GM18505 (cell line): ENCODE measurements at regions not wholly inside any gene's neighbourhood (a gene's known extent, or its start where the extent isn't known, plus 50 kb on each side); places are given as distances from the start of the nearest gene placed in this dataset.

Source experiments
- ATAC-seq: cut with Tn5 transposase; IDR thresholded peaks from one replicate; pipeline ENCODE4 v1.9.1; 2021; ENCODE audit not compliant: unreplicated experiment
- POLR2A ChIP-seq: IDR thresholded peaks from 4 replicates; pipeline ENCODE4 v1.6.1; 2011; ENCODE audit warnings: borderline replicate concordance; ENCODE audit not compliant: insufficient read depth, insufficient read length; ENCODE audit errors: extremely low read depth

GRCh38 chr4:153116801-153117200 lies 87.4 kb upstream of the TRIM2 start:
- ATAC-seq, result no peak

DNA sequence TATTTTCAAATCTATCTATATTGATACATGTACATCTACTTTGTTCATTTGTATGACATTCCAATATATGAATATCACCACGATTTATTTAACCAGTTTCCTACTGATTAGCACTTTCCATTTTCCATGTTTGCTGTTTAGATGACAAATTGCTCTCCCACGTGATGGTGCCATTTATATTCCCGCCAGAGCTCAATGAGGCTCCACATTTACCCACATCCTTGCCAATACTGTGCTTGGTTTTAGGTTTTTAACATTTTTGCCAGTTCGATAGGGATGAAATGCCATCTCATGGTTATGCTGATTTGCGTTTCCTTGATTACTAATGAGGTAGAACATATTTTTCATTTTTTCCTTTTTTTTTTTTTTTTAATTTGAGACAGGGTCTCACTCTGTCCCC lies 86.7 kb upstream of the TRIM2 start:
- no peak for TF ChIP-seq POLR2A
- no peak for ATAC-seq

More at GRCh38 chr4:153116801-153117200, 87.4 kb upstream of the TRIM2 start:
- TF ChIP-seq POLR2A, result no peak

DNA sequence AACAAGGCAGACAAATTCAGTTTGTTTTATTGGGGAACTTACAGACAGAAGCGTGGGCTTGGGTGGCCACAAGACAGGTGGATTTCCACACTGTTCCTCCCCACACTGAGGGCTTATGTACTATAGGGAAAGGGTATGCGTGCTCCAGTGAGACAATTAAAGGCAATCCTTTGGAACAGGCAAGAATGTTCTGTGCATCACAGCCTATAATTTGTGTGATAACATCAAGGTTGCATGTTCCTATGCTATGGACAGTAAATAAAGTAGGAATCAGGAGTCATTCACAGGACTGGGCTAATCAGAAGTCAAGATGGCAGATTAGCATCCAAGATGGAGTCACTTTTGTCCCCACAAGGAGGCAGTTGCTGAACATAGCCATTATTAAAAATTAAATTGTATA lies 84.6 kb upstream of the TRIM2 start:
- no peak for ATAC-seq
- TF ChIP-seq POLR2A, result no peak

GRCh38 chr4:153120235-153120634 lies 84.0 kb upstream of the TRIM2 start:
- ATAC-seq, result no peak
- no peak for TF ChIP-seq POLR2A

DNA sequence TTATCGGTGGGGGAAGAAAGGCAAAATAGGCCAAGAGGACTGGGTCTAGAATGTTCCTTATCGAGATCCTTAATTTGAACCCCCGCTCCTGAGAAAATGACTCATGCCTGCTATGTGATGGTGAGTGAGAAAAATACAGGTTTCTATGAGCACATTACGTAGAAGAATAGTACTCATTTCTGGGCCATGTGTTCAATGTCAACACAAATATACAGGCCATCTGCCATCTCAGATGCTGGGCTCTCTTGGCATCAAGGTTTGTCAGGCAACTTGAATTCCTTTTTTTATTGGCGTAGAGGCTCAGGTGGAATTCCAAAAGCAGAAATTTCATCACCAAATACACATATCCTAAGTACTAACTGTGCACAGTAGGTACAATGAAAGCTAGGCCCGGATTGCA lies 81.4 kb upstream of the TRIM2 start:
- no peak for TF ChIP-seq POLR2A
- no peak for ATAC-seq

DNA sequence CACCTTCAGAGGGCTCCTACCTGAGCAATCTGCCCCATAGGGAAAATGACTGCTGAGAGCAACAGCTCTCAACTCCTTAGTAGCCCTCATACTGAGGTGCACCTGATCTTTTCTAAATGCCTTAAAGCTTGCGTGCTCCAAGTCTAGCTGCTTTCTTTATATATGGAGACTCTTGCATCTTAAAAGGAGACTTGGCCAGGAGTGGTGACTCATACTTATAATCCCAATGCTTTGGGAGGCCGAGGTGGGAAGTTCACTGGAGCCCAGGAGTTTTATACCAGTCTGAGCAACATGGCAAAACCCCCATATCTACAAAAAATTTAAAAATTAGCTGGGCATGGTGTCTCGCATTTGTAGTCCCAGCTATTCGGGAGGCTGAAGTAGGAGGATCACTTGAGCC lies 78.1 kb upstream of the TRIM2 start:
- TF ChIP-seq POLR2A, result no peak
- ATAC-seq, result no peak

- peak; percentile 82 for ATAC-seq
- TF ChIP-seq POLR2A, result no peak
These were observed 76.3 kb upstream of the TRIM2 start for GRCh38 chr4:153127760-153128494.

GRCh38 chr4:153131596-153131995 lies 72.6 kb upstream of the TRIM2 start:
- no peak for ATAC-seq

DNA sequence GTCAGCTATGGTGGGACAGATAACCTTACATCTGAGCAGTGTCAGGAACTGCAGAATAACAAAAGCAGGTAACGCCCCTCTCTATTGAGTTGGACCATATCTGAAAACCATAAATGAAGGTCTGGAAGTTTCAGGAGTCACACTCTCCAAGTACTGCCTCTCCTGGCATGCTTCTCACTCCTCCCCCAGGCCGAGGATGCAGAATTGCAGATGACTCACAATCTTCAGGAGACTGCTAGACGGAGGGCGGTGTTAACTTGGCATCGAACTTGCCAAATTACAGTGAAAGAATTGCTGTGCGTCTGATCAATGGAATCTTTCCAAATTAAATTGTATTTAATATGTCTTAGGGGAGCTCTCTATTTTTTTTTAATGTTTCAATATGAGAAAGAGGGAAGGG lies 67.1 kb upstream of the TRIM2 start:
- ATAC-seq, result no peak
- TF ChIP-seq POLR2A, result no peak

More at GRCh38 chr4:153131596-153131995, 72.6 kb upstream of the TRIM2 start:
- no peak for TF ChIP-seq POLR2A

DNA sequence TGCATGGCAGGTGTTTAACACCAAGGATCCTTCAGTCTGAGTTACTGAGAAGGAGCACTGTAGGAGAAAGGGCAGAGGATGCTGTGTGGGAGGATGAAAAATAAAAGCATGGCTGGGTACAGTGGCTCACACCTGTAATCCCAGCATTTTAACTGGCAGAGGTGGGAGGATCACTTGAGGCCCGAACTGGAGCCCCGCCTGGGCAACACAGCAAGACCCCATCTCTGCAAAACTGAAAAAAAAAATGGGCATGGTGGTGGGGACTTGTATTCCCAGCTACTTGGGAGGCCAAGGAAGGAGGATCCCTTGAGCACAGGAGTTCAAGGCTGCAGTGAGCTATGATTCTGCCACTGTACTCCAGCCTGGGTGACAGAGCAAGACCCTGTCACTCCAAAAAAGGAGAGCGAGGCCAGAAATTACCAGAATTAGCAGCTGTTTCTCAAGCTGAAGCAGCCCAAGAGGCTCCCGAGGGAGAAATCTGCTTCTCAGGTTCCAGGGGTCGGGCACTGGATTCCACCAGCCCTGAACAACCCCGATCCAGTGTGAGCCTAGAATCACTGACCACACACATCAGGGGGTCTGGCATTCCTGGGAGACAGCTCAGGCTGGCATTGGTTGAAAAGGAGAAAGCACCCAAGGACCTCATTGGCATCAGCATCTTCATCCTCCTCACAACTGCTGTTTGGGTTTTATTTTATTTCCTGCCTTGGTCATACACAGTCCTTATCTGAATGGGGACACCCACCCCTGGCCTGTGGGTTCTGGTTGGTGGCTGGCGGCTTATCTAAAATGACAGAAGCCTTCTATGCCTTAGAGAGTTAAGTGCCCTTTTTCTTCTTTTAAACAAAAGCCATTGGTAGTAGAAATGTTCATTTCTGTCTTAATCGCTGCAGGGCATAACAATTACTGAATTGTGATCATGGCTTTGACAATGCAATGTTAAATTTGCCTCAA lies 66.3 kb upstream of the TRIM2 start:
- no peak for ATAC-seq
- TF ChIP-seq POLR2A, result no peak

- no peak for TF ChIP-seq POLR2A
- no peak for ATAC-seq
These were observed 65.5 kb upstream of the TRIM2 start for GRCh38 chr4:153138736-153139135.

GRCh38 chr4:153140294-153140693 lies 63.9 kb upstream of the TRIM2 start:
- ATAC-seq, result no peak
- no peak for TF ChIP-seq POLR2A

DNA sequence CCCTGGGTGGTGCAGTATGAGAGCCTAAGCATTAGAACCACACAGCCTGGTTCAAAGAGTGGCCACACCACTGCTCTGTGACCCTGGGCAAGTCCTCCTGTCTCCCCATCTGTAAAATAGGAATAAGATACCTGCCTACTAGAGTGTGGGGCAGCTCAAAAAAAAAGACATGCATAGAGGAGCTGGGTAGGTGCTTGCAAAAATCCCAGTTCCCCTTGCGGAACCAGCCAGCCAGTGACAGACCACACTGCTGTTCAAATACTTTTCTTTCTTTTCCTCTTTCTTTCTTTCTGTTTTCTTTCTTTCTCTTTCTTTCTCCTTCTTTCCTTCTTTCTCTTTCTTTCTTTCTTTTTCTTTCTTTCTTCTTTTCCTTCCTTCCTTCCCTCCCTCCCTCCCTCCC lies 63.0 kb upstream of the TRIM2 start:
- ATAC-seq, result no peak

More for the DNA sequence above, 63.0 kb upstream of the TRIM2 start:
- TF ChIP-seq POLR2A, result no peak
